ENCODE measurements at regions not wholly inside any gene's neighbourhood (a gene's known extent, or its start where the extent isn't known, plus 50 kb on each side); places are given as distances from the start of the nearest gene placed in this dataset.

- Mint-ChIP-seq H3K27ac (no peak overlapping the region), H3K4me1 (ENCODE audit: low read depth) (no peaks in the 10 kb centered on the region), H3K4me3 (no peak overlapping the region), H3K27me3 (no peaks in the 10 kb centered on the region), H3K9me3 (no peaks in the 10 kb centered on the region), H3K36me3 (ENCODE audit: low read depth) (no peaks in the 10 kb centered on the region)
- intact Hi-C loops (cut with micrococcal nuclease): no loop called here
Measured at GRCh38 chr4:73001885-73002284, 67.6 kb downstream of the COX18 start.

- no peaks in the 10 kb centered on the region for H3K4me1 Mint-ChIP-seq (ENCODE audit: low read depth)
- no peaks in the 10 kb centered on the region for H3K36me3 Mint-ChIP-seq (ENCODE audit: low read depth)
- intact Hi-C loops (cut with micrococcal nuclease): no loop called here
- H3K9me3 Mint-ChIP-seq: no peaks in the 10 kb centered on the region
- no peak overlapping the region for H3K27ac Mint-ChIP-seq
- H3K27me3 Mint-ChIP-seq: no peaks in the 10 kb centered on the region
- no peak overlapping the region for H3K4me3 Mint-ChIP-seq
Measured at GRCh38 chr4:72997409-72997808, 72.1 kb downstream of the COX18 start.

- H3K4me1 Mint-ChIP-seq (ENCODE audit: low read depth): no peaks in the 10 kb centered on the region
- H3K36me3 Mint-ChIP-seq (ENCODE audit: low read depth): no peaks in the 10 kb centered on the region
- intact Hi-C loops (cut with micrococcal nuclease): no loop called here
- no peak overlapping the region for H3K27ac Mint-ChIP-seq
- H3K27me3 Mint-ChIP-seq: no peaks in the 10 kb centered on the region
- H3K9me3 Mint-ChIP-seq: no peaks in the 10 kb centered on the region
- no peak overlapping the region for H3K4me3 Mint-ChIP-seq
Measured at GRCh38 chr4:72994670-72995069, 74.8 kb downstream of the COX18 start.

GRCh38 chr4:72993876-72994275, 75.6 kb downstream of the COX18 start:
- Mint-ChIP-seq H3K9me3 (no peaks in the 10 kb centered on the region), H3K27ac (no peak overlapping the region), H3K27me3 (no peaks in the 10 kb centered on the region), H3K36me3 (ENCODE audit: low read depth) (no peaks in the 10 kb centered on the region), H3K4me3 (no peak overlapping the region), H3K4me1 (ENCODE audit: low read depth) (no peaks in the 10 kb centered on the region)
- intact Hi-C loops (cut with micrococcal nuclease): no loop called here

GRCh38 chr4:72991873-72992272, 77.6 kb downstream of the COX18 start:
- Mint-ChIP-seq H3K36me3 (ENCODE audit: low read depth) (no peaks in the 10 kb centered on the region), H3K4me1 (ENCODE audit: low read depth) (no peaks in the 10 kb centered on the region), H3K9me3 (no peaks in the 10 kb centered on the region), H3K27me3 (no peaks in the 10 kb centered on the region), H3K4me3 (no peak overlapping the region), H3K27ac (no peak overlapping the region)
- intact Hi-C loops (cut with micrococcal nuclease): no loop called here

- no peak overlapping the region for H3K27ac Mint-ChIP-seq
- H3K36me3 Mint-ChIP-seq (ENCODE audit: low read depth): no peaks in the 10 kb centered on the region
- no peaks in the 10 kb centered on the region for H3K4me1 Mint-ChIP-seq (ENCODE audit: low read depth)
- H3K4me3 Mint-ChIP-seq: no peak overlapping the region
- no peaks in the 10 kb centered on the region for H3K27me3 Mint-ChIP-seq
- H3K9me3 Mint-ChIP-seq: no peaks in the 10 kb centered on the region
- intact Hi-C loops (cut with micrococcal nuclease): no loop called here
Measured at GRCh38 chr4:72987741-72988729, 81.5 kb downstream of the COX18 start.

- intact Hi-C loops (cut with micrococcal nuclease): no loop called here
- no peaks in the 10 kb centered on the region for H3K27me3 Mint-ChIP-seq
- no peaks in the 10 kb centered on the region for H3K4me1 Mint-ChIP-seq (ENCODE audit: low read depth)
- H3K36me3 Mint-ChIP-seq (ENCODE audit: low read depth): no peaks in the 10 kb centered on the region
- H3K4me3 Mint-ChIP-seq: no peak overlapping the region
- no peaks in the 10 kb centered on the region for H3K9me3 Mint-ChIP-seq
- H3K27ac Mint-ChIP-seq: no peak overlapping the region
Measured at GRCh38 chr4:72984351-72984750, 85.2 kb downstream of the COX18 start.

- Mint-ChIP-seq H3K4me3 (no peak overlapping the region), H3K4me1 (ENCODE audit: low read depth) (no peaks in the 10 kb centered on the region), H3K36me3 (ENCODE audit: low read depth) (no peaks in the 10 kb centered on the region), H3K9me3 (no peaks in the 10 kb centered on the region), H3K27ac (no peak overlapping the region), H3K27me3 (no peaks in the 10 kb centered on the region)
- intact Hi-C loops (cut with micrococcal nuclease): no loop called here
Measured at GRCh38 chr4:72983709-72984108, 85.8 kb downstream of the COX18 start.

GRCh38 chr4:72977936-72978485, 91.5 kb downstream of the COX18 start:
- no peak overlapping the region for H3K4me3 Mint-ChIP-seq
- no peaks in the 10 kb centered on the region for H3K4me1 Mint-ChIP-seq (ENCODE audit: low read depth)
- no peaks in the 10 kb centered on the region for H3K27me3 Mint-ChIP-seq
- no peak overlapping the region for H3K27ac Mint-ChIP-seq
- H3K9me3 Mint-ChIP-seq: no peaks in the 10 kb centered on the region
- intact Hi-C loops (cut with micrococcal nuclease): no loop called here
- no peaks in the 10 kb centered on the region for H3K36me3 Mint-ChIP-seq (ENCODE audit: low read depth)

- intact Hi-C loops (cut with micrococcal nuclease): no loop called here
- Mint-ChIP-seq H3K4me3 (no peak overlapping the region), H3K27me3 (no peaks in the 10 kb centered on the region), H3K36me3 (ENCODE audit: low read depth) (no peaks in the 10 kb centered on the region), H3K4me1 (ENCODE audit: low read depth) (no peaks in the 10 kb centered on the region), H3K27ac (no peak overlapping the region), H3K9me3 (no peaks in the 10 kb centered on the region)
Measured at GRCh38 chr4:72975488-72975784, 94.1 kb downstream of the COX18 start.

- Mint-ChIP-seq H3K27me3 (no peaks in the 10 kb centered on the region), H3K4me3 (no peak overlapping the region), H3K9me3 (no peaks in the 10 kb centered on the region), H3K27ac (no peak overlapping the region), H3K36me3 (ENCODE audit: low read depth) (no peaks in the 10 kb centered on the region), H3K4me1 (ENCODE audit: low read depth) (no peaks in the 10 kb centered on the region)
- intact Hi-C loops (cut with micrococcal nuclease): no loop called here
Measured at GRCh38 chr4:72974694-72975487, 94.6 kb downstream of the COX18 start.

GRCh38 chr4:72971572-72971971, 97.9 kb downstream of the COX18 start:
- H3K27ac Mint-ChIP-seq: no peak overlapping the region
- no peaks in the 10 kb centered on the region for H3K27me3 Mint-ChIP-seq
- H3K4me1 Mint-ChIP-seq (ENCODE audit: low read depth): no peaks in the 10 kb centered on the region
- no peaks in the 10 kb centered on the region for H3K36me3 Mint-ChIP-seq (ENCODE audit: low read depth)
- intact Hi-C loops (cut with micrococcal nuclease): no loop called here
- no peak overlapping the region for H3K4me3 Mint-ChIP-seq
- no peaks in the 10 kb centered on the region for H3K9me3 Mint-ChIP-seq

- H3K27me3 Mint-ChIP-seq: no peaks in the 10 kb centered on the region
- H3K9me3 Mint-ChIP-seq: no peaks in the 10 kb centered on the region
- intact Hi-C loops (cut with micrococcal nuclease): no loop called here
- no peaks in the 10 kb centered on the region for H3K36me3 Mint-ChIP-seq (ENCODE audit: low read depth)
- H3K4me3 Mint-ChIP-seq: no peak overlapping the region
- no peak overlapping the region for H3K27ac Mint-ChIP-seq
- no peaks in the 10 kb centered on the region for H3K4me1 Mint-ChIP-seq (ENCODE audit: low read depth)
Measured at GRCh38 chr4:72970756-72971155, 98.8 kb downstream of the COX18 start.

GRCh38 chr4:72969976-72970375, 99.5 kb downstream of the COX18 start:
- Mint-ChIP-seq H3K4me1 (ENCODE audit: low read depth) (no peaks in the 10 kb centered on the region), H3K27ac (no peak overlapping the region), H3K4me3 (no peak overlapping the region), H3K36me3 (ENCODE audit: low read depth) (no peaks in the 10 kb centered on the region), H3K9me3 (no peaks in the 10 kb centered on the region), H3K27me3 (no peaks in the 10 kb centered on the region)
- intact Hi-C loops (cut with micrococcal nuclease): no loop called here

Data from dendritic cell treated with granulocyte-macrophage colony-stimulating factor and Interleukin-4, amounts not matched to agents 40 ng/mL and 50 ng/mL, for 4 days (primary cell).